GM12878 (cell line): ENCODE measurements at regions not wholly inside any gene's neighbourhood (a gene's known extent, or its start where the extent isn't known, plus 50 kb on each side); places are given as distances from the start of the nearest gene placed in this dataset.

ENCODE experiments used
- ATAC-seq: fragments of 200-7000 bp; cut with Tn5 transposase; 3 replicates; pipeline ENCODE4 v1.9.1; 2020; ENCODE audit warnings: mild to moderate bottlenecking, moderate library complexity
- BruUV-seq: library from RNA; stranded (reverse); fragments of 400-500 nt; replicated peaks from 2 replicates; lab custom pipeline; 2021; lab: Mats Ljungman, UMichigan
- CTCF ChIA-PET: fragments of 300-600 bp; sonication (Branson Sonifier 250); formaldehyde crosslinking; extraction: SDS; loops from one replicate; lab custom pipeline; 2021; ENCODE audit warnings: inconsistent platforms; lab: Yijun Ruan, JAX
- POLR2A ChIA-PET: fragments of 350-600 bp; formaldehyde crosslinking; extraction: SDS; loops from one replicate; lab custom pipeline; 2021; ENCODE audit warnings: inconsistent platforms; lab: Charles Lee
- RAD21 ChIA-PET: fragments of 300-600 bp; sonication (Branson Sonifier 250); formaldehyde crosslinking; loops from one replicate; lab custom pipeline; 2023; ENCODE audit warnings: antibody characterized with exemption; ENCODE audit not compliant: unreplicated experiment; lab: Charles Lee
- SMC1A ChIA-PET: fragments of 300-600 bp; sonication (Branson Sonifier 250); formaldehyde crosslinking; loops from one replicate; lab custom pipeline; 2023; ENCODE audit not compliant: unreplicated experiment, uncharacterized antibody; lab: Charles Lee
- DNase-seq: peaks from one replicate; pipeline ENCODE4 v3.0.0-alpha.2; 2011; ENCODE audit warnings: low read depth, low spot score
- FAIRE-seq: peaks from 3 replicates; lab custom pipeline; 2011; peaks lifted over from hg19 to GRCh38; lab: Jason Lieb, UNC
- H2AFZ ChIP-seq: 2 replicates; pipeline ENCODE4 v1.6.0; 2011; ENCODE audit warnings: low read depth, low read length, control low read depth; ENCODE audit not compliant: control insufficient read depth
- H3K27ac ChIP-seq: 2 replicates; pipeline ENCODE4 v1.5.1; 2011; ENCODE audit warnings: control low read depth; ENCODE audit not compliant: control insufficient read depth, insufficient read depth
- H3K27me3 ChIP-seq, 2 experiments: replicated peaks in 1 of 2; 2 replicates each; pipeline versions ENCODE4 v1.6.0 to v1.6.1; 2011; ENCODE audit warnings: low read length in 1 of 2; ENCODE audit not compliant: control insufficient read depth in 2 of 2, insufficient read depth in 2 of 2
- H3K36me3 ChIP-seq, 2 experiments: 2 replicates each; pipeline ENCODE4 v1.5.1; 2011; ENCODE audit warnings: low read length in 1 of 2; ENCODE audit not compliant: control insufficient read depth in 2 of 2, insufficient read depth in 2 of 2
- H3K4me1 ChIP-seq: 2 replicates; pipeline ENCODE4 v1.6.1; 2011; ENCODE audit warnings: mild to moderate bottlenecking, low read length, moderate library complexity, mixed read lengths; ENCODE audit not compliant: control insufficient read depth, insufficient read depth
- H3K4me2 ChIP-seq: 2 replicates; pipeline ENCODE4 v1.6.0; 2011; ENCODE audit warnings: control low read depth; ENCODE audit not compliant: control insufficient read depth, insufficient read depth
- H3K4me3 ChIP-seq: fragments of 200-600 bp; sonication (generic); 2 replicates; pipeline ENCODE4 v1.5.1; 2016
- H3K79me2 ChIP-seq: 2 replicates; pipeline ENCODE4 v1.6.0; 2011; ENCODE audit warnings: low read length; ENCODE audit not compliant: control insufficient read depth, insufficient read depth
- H3K9ac ChIP-seq: 2 replicates; pipeline ENCODE4 v1.8.0; 2011; ENCODE audit warnings: low read length, control low read depth, mixed read lengths; ENCODE audit not compliant: control insufficient read depth, insufficient read depth
- H3K9me3 ChIP-seq: replicated peaks from 3 replicates; pipeline ENCODE4 v1.5.1; 2011; ENCODE audit warnings: mild to moderate bottlenecking, low read length; ENCODE audit not compliant: control insufficient read depth, insufficient read depth
- H4K20me1 ChIP-seq: 2 replicates; pipeline ENCODE4 v1.6.0; 2011; ENCODE audit not compliant: control insufficient read depth, insufficient read depth
- CHD4 ChIP-seq: fragments of 200-600 bp; sonication (generic); IDR thresholded peaks from 2 replicates; pipeline ENCODE4 v1.6.1; 2016; ENCODE audit warnings: mild to moderate bottlenecking
- HCFC1 ChIP-seq: fragments of 150-350 bp; IDR thresholded peaks from 2 replicates; pipeline ENCODE4 v1.6.1; 2014; ENCODE audit warnings: low read length
- HDGF ChIP-seq: fragments of 450-650 bp; IDR thresholded peaks from 2 replicates; pipeline ENCODE4 v1.6.1; 2016; ENCODE audit warnings: antibody characterized with exemption
- IKZF1 ChIP-seq: fragments of 450-650 bp; conservative IDR thresholded peaks from 2 replicates; pipeline ENCODE4 v1.6.1; 2017; ENCODE audit warnings: antibody characterized with exemption, mild to moderate bottlenecking
- MTA3 ChIP-seq: IDR thresholded peaks from 2 replicates; pipeline ENCODE4 v1.6.1; 2012; ENCODE audit warnings: low read length, inconsistent platforms, borderline replicate concordance
- NBN ChIP-seq: fragments of 450-650 bp; IDR thresholded peaks from 2 replicates; pipeline ENCODE4 v1.6.1; 2016
- PAX5 ChIP-seq: IDR thresholded peaks from 2 replicates; pipeline ENCODE4 v1.6.1; 2011; ENCODE audit warnings: low read depth, low read length, borderline replicate concordance
- POLR2A ChIP-seq: IDR thresholded peaks from 2 replicates; pipeline ENCODE4 v1.6.1; 2011; ENCODE audit warnings: low read depth, mild to moderate bottlenecking, low read length
- POLR2AphosphoS2 ChIP-seq: IDR thresholded peaks from 2 replicates; pipeline ENCODE4 v1.6.1; 2011; ENCODE audit warnings: low read depth, mild to moderate bottlenecking, low read length, improper control_type of control experiment, moderate library complexity
- PRDM15 ChIP-seq: fragments of 450-650 bp; formaldehyde crosslinking; IDR thresholded peaks from 2 replicates; pipeline ENCODE4 v1.4.0; 2020; ENCODE audit warnings: mild to moderate bottlenecking, moderate library complexity
- SPI1 ChIP-seq: IDR thresholded peaks from 2 replicates; pipeline ENCODE4 v1.6.1; 2011; ENCODE audit warnings: low read depth, mild to moderate bottlenecking, low read length, moderate library complexity, borderline replicate concordance; ENCODE audit not compliant: insufficient read depth
- STAT3 ChIP-seq: IDR thresholded peaks from 2 replicates; pipeline ENCODE4 v1.6.1; 2011; ENCODE audit warnings: low read depth, low read length, improper control_type of control experiment
- TCF3 ChIP-seq: IDR thresholded peaks from 2 replicates; pipeline ENCODE4 v1.6.1; 2012; ENCODE audit warnings: low read depth, mild to moderate bottlenecking, low read length, borderline replicate concordance; ENCODE audit not compliant: insufficient read depth
- ZNF217 ChIP-seq: fragments of 450-650 bp; IDR thresholded peaks from 2 replicates; pipeline ENCODE4 v1.6.1; 2017; ENCODE audit warnings: antibody characterized with exemption, mild to moderate bottlenecking
- ZNF687 ChIP-seq: fragments of 450-650 bp; IDR thresholded peaks from 2 replicates; pipeline ENCODE4 v1.6.1; 2017; ENCODE audit warnings: mild to moderate bottlenecking, moderate library complexity
- WGBS: methylation state at CpG from one replicate; pipeline ENCODE4 v1.1.6; 2016; ENCODE audit warnings: low lambda C conversion rate; ENCODE audit not compliant: insufficient replicate concordance, insufficient coverage; ENCODE audit errors: missing lambda C conversion rate; 5-methylcytosine and 5-hydroxymethylcytosine counted together
- in situ Hi-C: fragments of 300-500 bp; cut with MboI; formaldehyde crosslinking; loops from 9 replicates; pipeline ENCODE4 v1.14.3; 2018; ENCODE audit warnings: mixed read lengths
- intact Hi-C: fragments of 100-400 bp; cut with micrococcal nuclease; formaldehyde crosslinking; loops from one replicate; pipeline ENCODE4 v1.14.2; 2022; ENCODE audit not compliant: unreplicated experiment

GRCh38 chr2:145669301-145669700, 1149.4 kb upstream of the ZEB2 start:
- POLR2A ChIA-PET, result no interaction called here
- WGBS, result 0% methylated on average over 1 of the region's 1 CpG
- Histone ChIP-seq H3K36me3 (no peaks in the 10 kb centered on the region), H3K27me3 (no peaks in the 10 kb centered on the region), H3K27ac (no peak overlapping the region), H3K4me2 (no peak overlapping the region), H3K9me3 (no peaks in the 10 kb centered on the region), H3K9ac (no peak overlapping the region), H3K4me1 (no peaks in the 10 kb centered on the region), H3K4me3 (no peak overlapping the region), H2AFZ (no peak overlapping the region), H3K79me2 (no peaks in the 10 kb centered on the region), H4K20me1 (no peaks in the 10 kb centered on the region)
- CTCF ChIA-PET, result interaction anchor here (1.0 kb wide), 1 partner anchor 18 kb away, joined by 3 read pairs; no protein-coding TSS in a partner anchor
- in situ Hi-C loops (no loop called here), intact Hi-C loops (no loop called here)
- RAD21 ChIA-PET, result no interaction called here
- BruUV-seq, result no TSS peak
- DNase-seq (no peak), FAIRE-seq (no peak), ATAC-seq (no peak)
- no peak for TF ChIP-seq PRDM15 (CRISPR knock-in tag)
- TF ChIP-seq ZNF217, result no peak
- no peak for TF ChIP-seq ZNF687
- TF ChIP-seq MTA3, result no peak
- TF ChIP-seq NBN, result no peak
- TF ChIP-seq TCF3, result no peak
- TF ChIP-seq IKZF1, result no peak
- TF ChIP-seq HDGF, result no peak
- no peak for TF ChIP-seq POLR2AphosphoS2
- TF ChIP-seq HCFC1, result no peak
- TF ChIP-seq SPI1, result no peak
- TF ChIP-seq STAT3, result no peak
- TF ChIP-seq POLR2A, result no peak
- TF ChIP-seq PAX5, result no peak
- TF ChIP-seq CHD4, result no peak
- SMC1A ChIA-PET, result interaction anchor here (0.6 to 1.2 kb wide), 3 partner anchors 13 to 166 kb away, joined by 3 to 4 read pairs (median 4); no protein-coding TSS in a partner anchor
